Spleen (tissue), 7 donors: ENCODE measurements at regions not wholly inside any gene's neighbourhood (a gene's known extent, or its start where the extent isn't known, plus 50 kb on each side); places are given as distances from the start of the nearest gene placed in this dataset.
"Not testable (repeated sequence)": the region's sequence is repeated elsewhere in the genome, so short reads cannot be mapped to it uniquely, and the experiment has no call there.

Experiments
- CTCF ChIP-seq, 11 experiments: fragments of 200-600 bp in 7 of 11; fragments of 450-650 bp in 4 of 11; sonication (generic) in 4 of 11; IDR thresholded peaks in 8 of 11; conservative IDR thresholded peaks in 3 of 11; 1 replicate in 7 of 11; 2 replicates in 4 of 11; pipeline versions ENCODE4 v1.4.0 to v1.8.0; 2016 to 2021; ENCODE audit warnings: antibody characterized with exemption in 11 of 11, inconsistent platforms in 4 of 11, mild to moderate bottlenecking in 1 of 11
- POLR2A ChIP-seq, 3 donors: fragments of 450-650 bp; IDR thresholded peaks; one replicate each; pipeline ENCODE4 v1.5.1; 2017; ENCODE audit warnings: antibody characterized with exemption in 3 of 3, mild to moderate bottlenecking in 1 of 3
- POLR2AphosphoS5 ChIP-seq, 3 donors: sonication (generic); formaldehyde crosslinking; IDR thresholded peaks; one replicate each; pipeline ENCODE4 v1.5.1; 2017; ENCODE audit warnings: antibody characterized with exemption in 3 of 3
- donor health status: DM: no; HTN: no; CAD: no; lungs with moderate emphysema.
- donor health status: DM: no; HTN: no; CAD: no.
- donor health status: DM: no; HTN: no; CAD: no.

DNA sequence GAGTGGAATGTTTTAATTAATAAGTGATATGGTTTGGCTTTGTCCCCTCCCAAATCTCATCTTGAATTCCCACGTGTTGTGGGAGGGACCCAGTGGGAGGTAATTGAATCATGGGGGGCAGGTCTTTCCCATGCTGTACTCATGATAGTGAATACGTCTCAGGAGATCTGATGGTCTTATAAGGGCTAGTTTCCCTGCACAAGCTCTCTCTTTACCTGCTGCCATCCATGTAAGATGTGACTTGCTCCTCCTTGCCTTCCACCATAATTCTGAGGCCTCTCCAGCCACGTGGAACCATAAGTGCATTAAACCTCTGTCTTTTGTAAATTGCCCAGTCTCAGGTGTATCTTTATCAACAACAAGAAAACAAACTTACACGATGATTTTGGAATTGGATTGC, 734.5 kb upstream of the BCHE start:
- TF ChIP-seq CTCF (IDR thresholded peaks at IDR 0.05 in 8 of 11, conservative IDR thresholded peaks at IDR 0.05 in 3 of 11); POLR2A (IDR thresholded peaks at IDR 0.05); POLR2AphosphoS5 (IDR thresholded peaks at IDR 0.05): not testable (repeated sequence)
